SU-DHL-6 (cell line): ENCODE measurements at regions not wholly inside any gene's neighbourhood (a gene's known extent, or its start where the extent isn't known, plus 50 kb on each side); places are given as distances from the start of the nearest gene placed in this dataset.

ENCODE experiments used
- H2AFZ ChIP-seq: fragments of 200-600 bp; sonication (generic); 2 replicates; pipeline ENCODE4 v1.6.1; 2014; ENCODE audit warnings: low read depth, mild to moderate bottlenecking, moderate library complexity, mixed read lengths, antibody characterized with exemption, low read length; ENCODE audit not compliant: severe bottlenecking
- H3F3A ChIP-seq: fragments of 200-600 bp; shearing (Covaris generic); 2 replicates; pipeline ENCODE4 v1.6.0; 2016; ENCODE audit warnings: antibody characterized with exemption, mild to moderate bottlenecking; ENCODE audit not compliant: insufficient read depth
- H3K27ac ChIP-seq: fragments of 200-600 bp; sonication (generic); 2 replicates; pipeline ENCODE4 v1.5.1; 2016; ENCODE audit warnings: low read depth, mild to moderate bottlenecking, low read length, moderate library complexity, mixed read lengths
- H3K27me3 ChIP-seq: fragments of 200-600 bp; sonication (generic), shearing (Covaris generic); 2 replicates; pipeline ENCODE4 v1.6.0; 2014; ENCODE audit warnings: mild to moderate bottlenecking, low read length
- H3K36me3 ChIP-seq: fragments of 200-600 bp; sonication (generic); 2 replicates; pipeline ENCODE4 v1.6.1; 2014; ENCODE audit warnings: mild to moderate bottlenecking, low read length, mixed read lengths
- H3K4me2 ChIP-seq: fragments of 300-600, 200-600 bp; shearing (Covaris generic), sonication (generic); 2 replicates; pipeline ENCODE4 v1.6.0; 2014; ENCODE audit warnings: low read length, low read depth, mild to moderate bottlenecking; ENCODE audit not compliant: poor library complexity, severe bottlenecking
- H3K4me3 ChIP-seq: fragments of 200-600 bp; sonication (generic); 2 replicates; pipeline ENCODE4 v1.5.1; 2014; ENCODE audit warnings: antibody characterized with exemption, low read length, mild to moderate bottlenecking, mixed read lengths; ENCODE audit not compliant: insufficient read depth, poor library complexity, severe bottlenecking
- H3K79me2 ChIP-seq: fragments of 200-600 bp; sonication (generic); 2 replicates; pipeline ENCODE4 v1.6.1; 2014; ENCODE audit warnings: mild to moderate bottlenecking, low read length, moderate library complexity; ENCODE audit not compliant: insufficient read depth
- H3K9ac ChIP-seq: fragments of 200-600 bp; sonication (generic); 2 replicates; pipeline ENCODE4 v1.7.0; 2014; ENCODE audit warnings: mild to moderate bottlenecking, low read length
- H3K9me2 ChIP-seq: fragments of 200-600 bp; sonication (generic); replicated peaks from 2 replicates; pipeline ENCODE4 v1.6.1; 2014; ENCODE audit warnings: low read length; ENCODE audit not compliant: insufficient read depth
- H3K9me3 ChIP-seq: fragments of 200-600 bp; sonication (generic); 2 replicates; pipeline ENCODE4 v1.6.1; 2014; ENCODE audit warnings: low read length, mixed read lengths; ENCODE audit not compliant: insufficient read depth
- H4K20me1 ChIP-seq: fragments of 200-600 bp; sonication (generic); 2 replicates; pipeline ENCODE4 v1.6.1; 2014; ENCODE audit warnings: low read depth, mild to moderate bottlenecking, antibody characterized with exemption, low read length, moderate library complexity, mixed read lengths
- EZH2phosphoT487 ChIP-seq: fragments of 200-600 bp; sonication (generic), shearing (Covaris generic); conservative IDR thresholded peaks from 2 replicates; pipeline ENCODE4 v1.6.1; 2018; ENCODE audit warnings: mild to moderate bottlenecking, antibody characterized with exemption, low read length, moderate library complexity, mixed read lengths
- TF ChIP-seq, protein P1 (sequence below): fragments of 200-600 bp; sonication (generic); IDR thresholded peaks from one replicate; pipeline ENCODE4 v1.5.1; 2017; ENCODE audit warnings: antibody characterized with exemption, mild to moderate bottlenecking, low read length, moderate library complexity; ENCODE audit not compliant: insufficient read depth, poor library complexity, severe bottlenecking

DNA sequence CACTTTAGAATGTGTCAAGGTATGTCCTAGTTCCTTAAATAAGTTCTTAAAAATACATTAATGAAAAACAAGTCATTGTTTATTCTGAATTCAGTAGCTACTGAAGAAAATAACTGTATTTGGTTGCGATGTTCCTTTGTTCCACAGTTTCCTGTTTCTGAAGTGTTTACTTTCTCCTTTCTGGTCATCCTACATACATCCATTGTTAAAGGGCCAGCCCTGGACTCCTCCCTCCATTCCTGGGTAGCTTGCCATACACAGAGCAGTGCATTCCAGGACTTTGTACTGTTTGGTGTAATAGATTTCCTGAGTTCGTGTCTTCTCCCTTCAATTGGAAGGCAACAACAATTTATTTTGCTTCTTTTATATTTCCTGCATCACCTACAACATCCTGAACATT, 845.4 kb upstream of the CXADR start:
- H3K79me2 ChIP-seq, result no peaks in the 10 kb centered on the region
- no peak overlapping the region for H2AFZ ChIP-seq
- H3F3A ChIP-seq, result no peaks in the 10 kb centered on the region
- no peaks in the 10 kb centered on the region for H3K27me3 ChIP-seq
- no peak overlapping the region for H3K4me2 ChIP-seq
- H4K20me1 ChIP-seq, result no peaks in the 10 kb centered on the region
- H3K9me2 ChIP-seq, result no peaks in the 10 kb centered on the region
- TF ChIP-seq, protein P1, sequence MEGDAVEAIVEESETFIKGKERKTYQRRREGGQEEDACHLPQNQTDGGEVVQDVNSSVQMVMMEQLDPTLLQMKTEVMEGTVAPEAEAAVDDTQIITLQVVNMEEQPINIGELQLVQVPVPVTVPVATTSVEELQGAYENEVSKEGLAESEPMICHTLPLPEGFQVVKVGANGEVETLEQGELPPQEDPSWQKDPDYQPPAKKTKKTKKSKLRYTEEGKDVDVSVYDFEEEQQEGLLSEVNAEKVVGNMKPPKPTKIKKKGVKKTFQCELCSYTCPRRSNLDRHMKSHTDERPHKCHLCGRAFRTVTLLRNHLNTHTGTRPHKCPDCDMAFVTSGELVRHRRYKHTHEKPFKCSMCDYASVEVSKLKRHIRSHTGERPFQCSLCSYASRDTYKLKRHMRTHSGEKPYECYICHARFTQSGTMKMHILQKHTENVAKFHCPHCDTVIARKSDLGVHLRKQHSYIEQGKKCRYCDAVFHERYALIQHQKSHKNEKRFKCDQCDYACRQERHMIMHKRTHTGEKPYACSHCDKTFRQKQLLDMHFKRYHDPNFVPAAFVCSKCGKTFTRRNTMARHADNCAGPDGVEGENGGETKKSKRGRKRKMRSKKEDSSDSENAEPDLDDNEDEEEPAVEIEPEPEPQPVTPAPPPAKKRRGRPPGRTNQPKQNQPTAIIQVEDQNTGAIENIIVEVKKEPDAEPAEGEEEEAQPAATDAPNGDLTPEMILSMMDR, result no peak
- no peak for TF ChIP-seq EZH2phosphoT487
- no peak overlapping the region for H3K9ac ChIP-seq
- H3K9me3 ChIP-seq, result no peaks in the 10 kb centered on the region
- H3K27ac ChIP-seq, result no peak overlapping the region
- no peaks in the 10 kb centered on the region for H3K36me3 ChIP-seq
- no peak overlapping the region for H3K4me3 ChIP-seq

GRCh38 chr21:16674949-16675348, 837.9 kb upstream of the CXADR start:
- no peak overlapping the region for H3K9ac ChIP-seq
- no peak overlapping the region for H2AFZ ChIP-seq
- no peaks in the 10 kb centered on the region for H3K79me2 ChIP-seq
- no peaks in the 10 kb centered on the region for H4K20me1 ChIP-seq
- H3K4me3 ChIP-seq, result no peak overlapping the region
- TF ChIP-seq, protein P1, result no peak
- TF ChIP-seq EZH2phosphoT487, result no peak
- no peaks in the 10 kb centered on the region for H3K9me2 ChIP-seq
- H3F3A ChIP-seq, result no peaks in the 10 kb centered on the region
- H3K4me2 ChIP-seq, result no peak overlapping the region
- no peaks in the 10 kb centered on the region for H3K36me3 ChIP-seq
- no peaks in the 10 kb centered on the region for H3K9me3 ChIP-seq
- H3K27me3 ChIP-seq, result no peaks in the 10 kb centered on the region
- H3K27ac ChIP-seq, result no peak overlapping the region

- Histone ChIP-seq H2AFZ (no peak overlapping the region), H3K9ac (no peak overlapping the region), H3K4me2 (no peak overlapping the region), H3K9me3 (no peaks in the 10 kb centered on the region), H3K27ac (no peak overlapping the region), H3F3A (no peaks in the 10 kb centered on the region), H3K36me3 (no peaks in the 10 kb centered on the region), H4K20me1 (no peaks in the 10 kb centered on the region), H3K9me2 (no peaks in the 10 kb centered on the region), H3K27me3 (no peaks in the 10 kb centered on the region), H3K4me3 (no peak overlapping the region), H3K79me2 (no peaks in the 10 kb centered on the region)
- TF ChIP-seq EZH2phosphoT487, result no peak
- TF ChIP-seq, protein P1, result no peak
These were observed 836.5 kb upstream of the CXADR start for GRCh38 chr21:16676391-16676790.
